Neural progenitor cell (in vitro differentiated cells): ENCODE measurements at regions not wholly inside any gene's neighbourhood (a gene's known extent, or its start where the extent isn't known, plus 50 kb on each side); places are given as distances from the start of the nearest gene placed in this dataset.

Experiments used
- CTCF ChIP-seq: fragments of 200-600 bp; sonication (generic); IDR thresholded peaks from 2 replicates; pipeline ENCODE4 v1.5.1; 2017; ENCODE audit warnings: antibody characterized with exemption, mild to moderate bottlenecking
- EZH2 ChIP-seq: fragments of 200-600 bp; sonication (generic); IDR thresholded peaks from 2 replicates; pipeline ENCODE4 v1.6.1; 2017; ENCODE audit warnings: antibody characterized with exemption, mild to moderate bottlenecking, moderate library complexity

GRCh38 chr15:62946940-62947339, 95.6 kb upstream of the TPM1 start:
- TF ChIP-seq CTCF (no peak), EZH2 (no peak)
